Epithelial cell of esophagus (primary cell): ENCODE measurements at regions not wholly inside any gene's neighbourhood (a gene's known extent, or its start where the extent isn't known, plus 50 kb on each side); places are given as distances from the start of the nearest gene placed in this dataset.

Source experiments
- DNase-seq: peaks from one replicate; pipeline ENCODE4 v3.0.0; 2010; ENCODE audit warnings: low read depth
- H3K4me3 ChIP-seq: 2 replicates; pipeline ENCODE4 v1.5.1; 2011; ENCODE audit warnings: mild to moderate bottlenecking, low read length, control low read depth
- TF ChIP-seq, protein P1 (sequence below): IDR thresholded peaks from 2 replicates; pipeline ENCODE4 v1.5.1; 2011; ENCODE audit warnings: low read depth, mild to moderate bottlenecking, low read length, control low read depth, inconsistent platforms; ENCODE audit not compliant: insufficient read depth; ENCODE audit errors: missing control alignments

DNA sequence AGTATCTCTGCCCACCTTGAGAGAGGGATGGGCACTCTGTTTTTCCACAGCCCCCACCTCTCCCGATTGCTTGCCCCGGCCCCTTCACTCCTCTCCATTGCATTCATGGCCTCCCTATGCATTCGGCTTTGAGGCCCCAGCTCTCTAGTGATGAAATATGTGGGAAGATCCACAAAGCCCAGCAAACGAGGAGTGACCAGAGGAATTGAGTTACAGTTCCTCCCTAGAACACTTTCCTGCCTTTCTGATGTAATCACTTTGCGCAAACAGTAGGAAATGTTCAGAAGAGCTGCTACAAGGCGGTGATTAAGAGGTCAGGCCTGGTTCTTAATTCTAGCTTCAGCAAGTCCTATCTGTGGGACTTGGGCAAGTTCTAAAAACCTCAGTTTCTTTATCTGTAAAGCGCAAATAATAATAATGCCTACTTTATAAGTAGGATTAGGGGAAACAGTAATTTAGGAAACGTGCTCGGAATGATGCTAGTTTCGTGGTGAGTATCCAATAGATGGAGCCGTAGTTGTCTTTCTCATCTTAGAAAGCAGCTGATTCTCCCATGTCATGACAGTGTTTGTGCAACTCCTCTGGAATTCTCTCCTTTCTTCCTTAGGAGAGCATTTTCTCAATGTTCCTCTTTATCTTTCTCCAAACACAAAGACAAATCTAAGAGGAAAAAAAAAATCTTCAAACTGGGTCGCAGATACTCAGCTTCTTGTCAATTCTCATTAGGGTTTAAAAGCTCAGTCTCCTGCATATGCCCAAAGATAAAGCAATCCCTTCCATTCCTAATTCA is 99.5 kb upstream of the MSX2 start:
- no peak overlapping the region for H3K4me3 ChIP-seq
- TF ChIP-seq, protein P1, sequence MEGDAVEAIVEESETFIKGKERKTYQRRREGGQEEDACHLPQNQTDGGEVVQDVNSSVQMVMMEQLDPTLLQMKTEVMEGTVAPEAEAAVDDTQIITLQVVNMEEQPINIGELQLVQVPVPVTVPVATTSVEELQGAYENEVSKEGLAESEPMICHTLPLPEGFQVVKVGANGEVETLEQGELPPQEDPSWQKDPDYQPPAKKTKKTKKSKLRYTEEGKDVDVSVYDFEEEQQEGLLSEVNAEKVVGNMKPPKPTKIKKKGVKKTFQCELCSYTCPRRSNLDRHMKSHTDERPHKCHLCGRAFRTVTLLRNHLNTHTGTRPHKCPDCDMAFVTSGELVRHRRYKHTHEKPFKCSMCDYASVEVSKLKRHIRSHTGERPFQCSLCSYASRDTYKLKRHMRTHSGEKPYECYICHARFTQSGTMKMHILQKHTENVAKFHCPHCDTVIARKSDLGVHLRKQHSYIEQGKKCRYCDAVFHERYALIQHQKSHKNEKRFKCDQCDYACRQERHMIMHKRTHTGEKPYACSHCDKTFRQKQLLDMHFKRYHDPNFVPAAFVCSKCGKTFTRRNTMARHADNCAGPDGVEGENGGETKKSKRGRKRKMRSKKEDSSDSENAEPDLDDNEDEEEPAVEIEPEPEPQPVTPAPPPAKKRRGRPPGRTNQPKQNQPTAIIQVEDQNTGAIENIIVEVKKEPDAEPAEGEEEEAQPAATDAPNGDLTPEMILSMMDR: no peak
- DNase-seq: no peak

DNA sequence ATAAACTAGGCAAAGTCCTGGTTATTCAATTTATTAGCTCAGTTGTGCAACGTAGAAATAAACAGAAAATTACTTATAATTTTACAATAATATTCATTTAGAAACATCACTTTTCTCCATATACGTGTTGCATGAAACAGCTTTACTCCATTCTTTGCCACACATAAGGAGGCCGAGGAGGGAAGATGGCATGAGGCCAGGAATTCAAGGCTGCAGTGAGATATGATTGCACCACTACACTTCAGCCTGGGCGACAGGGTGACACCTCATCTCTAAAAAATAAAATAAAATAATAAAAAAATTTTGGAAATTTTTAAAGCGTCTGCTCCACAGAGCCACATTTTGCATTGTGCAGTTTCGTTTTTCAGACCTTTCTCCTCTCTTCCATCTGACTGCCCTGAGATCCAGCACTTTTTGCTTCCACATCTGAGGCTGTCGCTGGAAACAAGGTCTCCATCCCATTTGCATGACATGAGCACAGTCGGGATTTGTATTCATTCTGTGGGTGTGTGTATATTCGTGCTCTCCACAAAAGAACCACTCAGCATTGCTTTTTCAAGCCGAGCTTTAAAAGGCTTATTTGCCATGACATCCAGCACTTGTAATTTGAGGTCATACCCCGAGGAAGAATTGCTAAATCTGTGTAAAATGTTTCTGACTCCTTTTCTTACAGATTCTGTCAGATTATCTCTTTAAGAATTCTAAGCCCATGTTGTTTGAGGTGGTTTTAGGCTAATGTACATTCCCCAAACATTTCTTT is 98.6 kb upstream of the MSX2 start:
- no peak overlapping the region for H3K4me3 ChIP-seq
- TF ChIP-seq, protein P1: no peak
- no peak for DNase-seq

DNA sequence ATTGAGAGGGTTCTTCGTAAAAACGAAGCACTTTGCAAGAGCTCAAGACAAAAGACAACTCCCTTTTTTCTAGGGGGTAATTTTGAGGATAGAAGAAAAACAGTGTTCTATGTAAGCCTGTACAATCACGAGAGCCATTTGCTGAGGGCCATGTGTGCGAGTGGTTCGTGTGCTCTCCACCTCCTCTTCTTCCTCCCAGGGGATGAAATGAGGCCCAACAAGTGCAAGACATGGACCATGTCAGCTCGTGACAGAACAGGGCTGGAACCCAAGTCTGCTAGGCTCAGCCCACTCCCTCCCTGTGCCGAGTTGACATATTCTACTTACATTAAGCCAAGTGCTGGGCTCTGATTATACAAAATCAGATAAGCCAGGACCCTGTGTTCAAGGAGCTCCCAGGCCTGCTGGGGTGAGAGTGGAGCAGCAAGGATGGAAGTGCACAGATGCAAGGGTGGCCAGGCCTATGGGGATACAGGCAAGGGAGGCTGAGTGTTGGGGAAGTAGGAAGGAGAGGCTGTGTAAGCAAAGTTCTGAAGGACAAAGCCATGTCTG is 97.9 kb upstream of the MSX2 start:
- TF ChIP-seq, protein P1: no peak
- H3K4me3 ChIP-seq: no peak overlapping the region
- DNase-seq: no peak

DNA sequence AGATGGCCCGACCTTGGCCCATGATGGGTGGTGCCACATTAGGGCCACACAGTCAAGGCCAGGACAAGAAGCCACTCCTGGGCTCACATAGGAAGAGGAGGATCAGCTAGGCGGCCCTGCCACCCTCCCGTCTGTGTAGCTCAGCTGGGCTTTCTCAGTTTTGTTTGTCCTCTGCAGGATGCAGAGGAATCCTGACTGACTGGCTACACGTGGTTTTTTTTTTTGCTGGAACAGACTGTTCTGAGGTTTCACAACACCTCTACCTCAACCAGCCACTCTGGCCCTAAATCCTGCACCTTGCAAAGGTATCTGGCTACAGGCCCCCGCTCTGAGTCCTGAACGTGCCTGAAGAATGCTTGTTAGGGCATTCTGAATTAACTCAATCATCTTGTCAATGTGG is 88.3 kb upstream of the MSX2 start:
- no peak for DNase-seq
- TF ChIP-seq, protein P1: no peak
- no peak overlapping the region for H3K4me3 ChIP-seq

DNA sequence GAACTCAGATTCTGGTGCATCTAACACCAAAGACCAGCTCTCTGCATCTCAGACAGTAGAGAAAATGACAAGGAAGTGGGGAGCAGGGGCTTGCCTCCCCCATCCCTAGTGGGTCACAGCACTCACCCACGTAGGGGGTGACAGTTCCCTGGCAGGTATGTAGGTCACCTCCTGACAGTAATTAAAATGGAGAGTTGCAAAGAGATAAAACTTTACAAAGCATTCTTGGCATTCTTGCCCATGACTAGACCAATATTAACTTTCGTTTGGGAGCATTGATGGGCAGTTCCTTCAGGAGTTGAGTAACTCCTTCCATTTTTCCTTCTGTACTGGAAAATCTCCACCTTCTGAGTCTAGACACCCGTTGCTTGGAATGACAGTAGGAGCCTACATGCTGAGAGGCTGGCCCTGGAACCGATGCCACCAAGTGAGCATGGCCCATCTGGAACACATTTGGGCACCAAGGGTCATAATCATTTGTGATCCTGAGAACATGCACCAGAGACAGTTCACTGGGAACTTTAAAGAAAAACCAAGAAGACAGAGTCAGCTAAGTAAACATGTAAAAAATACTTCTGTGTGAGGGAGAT is 81.5 kb upstream of the MSX2 start:
- TF ChIP-seq, protein P1: no peak
- H3K4me3 ChIP-seq: no peak overlapping the region
- no peak for DNase-seq

DNA sequence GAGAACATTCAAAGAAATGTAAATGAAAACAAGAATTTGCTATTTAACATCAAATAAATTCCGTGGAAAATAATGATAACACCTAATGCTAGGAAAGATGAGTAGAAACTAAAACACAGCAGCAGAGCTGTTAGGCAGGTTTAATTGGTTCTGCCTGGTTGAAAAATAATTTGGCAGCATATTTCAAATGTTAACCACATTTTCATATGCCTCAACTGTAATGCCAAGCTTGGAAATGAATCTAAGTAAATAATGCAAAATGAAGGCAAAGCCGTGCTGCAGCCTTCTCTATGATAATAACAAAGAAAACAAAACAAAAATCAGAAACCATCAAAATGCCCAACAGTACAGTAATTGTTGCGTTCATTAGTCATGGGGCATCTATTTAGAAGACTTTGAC is 79.9 kb upstream of the MSX2 start:
- TF ChIP-seq, protein P1: no peak
- no peak for DNase-seq
- no peak overlapping the region for H3K4me3 ChIP-seq
